ENCODE measurements at regions not wholly inside any gene's neighbourhood (a gene's known extent, or its start where the extent isn't known, plus 50 kb on each side); places are given as distances from the start of the nearest gene placed in this dataset.

DNA sequence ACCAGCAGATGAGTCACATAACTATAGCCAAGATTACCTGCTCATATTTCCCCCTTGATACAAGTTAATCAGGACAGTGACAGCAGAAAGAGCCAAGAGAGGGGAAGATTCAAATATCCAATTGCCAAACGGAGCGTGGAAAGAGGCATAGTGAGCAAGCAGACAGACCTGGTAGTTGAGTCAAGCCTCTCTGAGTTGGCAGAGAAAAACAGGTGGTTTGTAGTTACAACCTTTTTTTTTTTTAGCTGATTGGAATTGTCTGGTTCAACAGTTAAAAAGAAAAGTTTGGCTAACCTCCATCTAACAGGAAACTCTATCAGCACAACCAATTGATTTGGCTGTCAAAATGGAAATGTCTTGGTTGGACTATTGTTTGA, 272.1 kb downstream of the TLE1 start:
- H3K4me3 ChIP-seq (ENCODE audit: low read length in 3 of 3), result no peak overlapping the region
- H3K27me3 ChIP-seq (ENCODE audit: control insufficient read depth in 3 of 3, insufficient read depth in 3 of 3, low read length in 3 of 3), result no peaks in the 10 kb centered on the region
- H3K36me3 ChIP-seq (ENCODE audit: control insufficient read depth in 3 of 3, insufficient read depth in 3 of 3, low read length in 3 of 3), result no peaks in the 10 kb centered on the region
- peak overlapping the region; percentile 82 for H3K27ac ChIP-seq (ENCODE audit: low read depth, low read length)
- no peaks in the 10 kb centered on the region for H3K9me3 ChIP-seq (ENCODE audit: control insufficient read depth in 3 of 3, low read length in 3 of 3)
- peak overlapping the region in 1 of 3 donors; percentile 42 for H3K9ac ChIP-seq (ENCODE audit: low read depth in 1 of 3, low read length in 3 of 3)
- H3K4me1 ChIP-seq (ENCODE audit: control insufficient read depth in 3 of 3, insufficient read depth in 3 of 3, low read length in 3 of 3), result peaks cover 5 to 19% (median 18%) of the 10 kb centered on the region in 3 donors

DNA sequence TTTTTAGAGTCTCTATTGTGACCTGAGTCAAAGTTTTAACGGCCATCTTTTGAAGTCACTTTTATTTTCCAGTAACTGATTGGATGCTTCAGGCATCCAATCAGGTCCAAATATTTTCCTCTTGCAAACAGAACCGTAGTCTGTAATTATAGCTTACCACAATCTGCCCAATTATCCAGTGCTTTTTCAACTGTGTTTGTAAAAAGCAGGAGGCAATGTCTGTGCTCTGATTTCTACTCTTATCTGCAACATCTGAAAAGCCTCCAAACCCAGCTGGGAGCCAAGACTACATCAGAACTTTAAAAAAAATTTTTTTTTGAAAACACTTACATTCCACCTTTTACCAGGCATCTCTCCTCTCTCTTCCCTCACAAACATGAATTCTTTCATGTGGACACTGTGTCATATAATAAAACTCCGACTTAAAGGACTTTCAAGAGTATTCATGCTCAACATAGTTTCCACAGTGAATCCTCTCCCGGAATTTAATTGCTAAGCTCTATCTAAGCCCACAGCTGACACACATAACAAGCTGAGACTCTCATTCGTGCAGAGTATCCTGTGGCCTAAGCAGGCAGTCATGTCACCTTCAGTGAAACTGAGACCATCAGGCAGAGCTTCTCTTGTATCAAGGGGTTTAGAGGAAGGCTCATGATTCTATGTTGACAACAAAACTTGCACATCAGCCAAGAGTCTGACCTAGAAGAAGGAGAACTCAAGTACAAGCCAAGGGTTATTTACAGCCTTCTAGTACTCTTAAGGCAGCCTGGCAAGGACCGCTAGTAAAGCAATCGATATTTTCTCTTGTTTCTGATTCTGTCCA, 272.7 kb downstream of the TLE1 start:
- no peaks in the 10 kb centered on the region for H3K36me3 ChIP-seq (ENCODE audit: control insufficient read depth in 3 of 3, insufficient read depth in 3 of 3, low read length in 3 of 3)
- H3K27ac ChIP-seq (ENCODE audit: low read depth, low read length), result peak overlapping the region; percentile 82
- H3K4me1 ChIP-seq (ENCODE audit: control insufficient read depth in 3 of 3, insufficient read depth in 3 of 3, low read length in 3 of 3), result peaks cover 5 to 19% (median 18%) of the 10 kb centered on the region in 3 donors
- peak overlapping the region in 1 of 3 donors; percentile 42 for H3K9ac ChIP-seq (ENCODE audit: low read depth in 1 of 3, low read length in 3 of 3)
- no peaks in the 10 kb centered on the region for H3K27me3 ChIP-seq (ENCODE audit: control insufficient read depth in 3 of 3, insufficient read depth in 3 of 3, low read length in 3 of 3)
- H3K4me3 ChIP-seq (ENCODE audit: low read length in 3 of 3), result no peak overlapping the region
- no peaks in the 10 kb centered on the region for H3K9me3 ChIP-seq (ENCODE audit: control insufficient read depth in 3 of 3, low read length in 3 of 3)

DNA sequence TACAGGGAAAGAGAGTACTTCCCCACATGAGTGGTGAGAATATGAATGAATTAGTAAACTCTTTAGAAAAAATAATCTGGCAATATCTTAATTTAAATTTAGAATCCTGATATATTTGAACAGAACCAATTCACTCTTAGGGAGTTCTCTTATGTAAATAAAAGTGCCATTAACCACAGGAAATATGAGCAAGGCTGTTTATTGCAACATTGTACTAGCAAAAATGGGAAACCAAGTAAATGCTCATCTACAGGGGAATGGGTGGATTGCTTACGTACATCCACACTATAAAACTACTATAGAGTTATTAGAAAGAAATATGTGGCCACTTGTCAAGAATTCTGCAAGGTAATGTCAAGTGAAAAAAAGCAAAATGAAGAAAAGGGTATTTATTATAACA, 274.5 kb downstream of the TLE1 start:
- H3K27me3 ChIP-seq (ENCODE audit: control insufficient read depth in 3 of 3, insufficient read depth in 3 of 3, low read length in 3 of 3), result no peaks in the 10 kb centered on the region
- no peak overlapping the region for H3K4me3 ChIP-seq (ENCODE audit: low read length in 3 of 3)
- no peaks in the 10 kb centered on the region for H3K9me3 ChIP-seq (ENCODE audit: control insufficient read depth in 3 of 3, low read length in 3 of 3)

DNA sequence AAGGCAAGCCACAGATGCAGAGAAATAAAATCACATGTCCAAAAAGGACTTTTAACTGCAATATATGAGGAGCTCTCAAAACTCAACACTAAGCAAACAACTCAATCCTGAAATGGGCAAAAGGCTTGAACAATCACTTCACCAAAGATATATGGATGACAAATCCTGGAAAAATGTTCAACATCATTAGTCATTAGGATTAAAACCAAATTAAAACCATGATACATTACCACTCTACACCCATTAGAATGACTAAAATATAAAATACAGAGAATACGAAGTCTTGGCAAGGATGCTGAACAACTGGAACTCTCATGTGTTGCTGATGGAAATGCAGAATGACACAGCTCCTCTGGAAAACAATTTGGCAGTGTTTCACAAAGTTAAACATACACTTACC, 277.4 kb downstream of the TLE1 start:
- Histone ChIP-seq H3K9me3 (ENCODE audit: control insufficient read depth in 3 of 3, low read length in 3 of 3) (no peaks in the 10 kb centered on the region), H3K27me3 (ENCODE audit: control insufficient read depth in 3 of 3, insufficient read depth in 3 of 3, low read length in 3 of 3) (no peaks in the 10 kb centered on the region), H3K36me3 (ENCODE audit: control insufficient read depth in 3 of 3, insufficient read depth in 3 of 3, low read length in 3 of 3) (no peaks in the 10 kb centered on the region), H3K4me1 (ENCODE audit: control insufficient read depth in 3 of 3, insufficient read depth in 3 of 3, low read length in 3 of 3) (peaks cover 5 to 14% (median 9%) of the 10 kb centered on the region in 3 donors), H3K9ac (ENCODE audit: low read depth in 1 of 3, low read length in 3 of 3) (no peak overlapping the region), H3K4me3 (ENCODE audit: low read length in 3 of 3) (no peak overlapping the region), H3K27ac (ENCODE audit: low read depth, low read length) (no peak overlapping the region)

More for the DNA sequence above, 274.5 kb downstream of the TLE1 start:
- Histone ChIP-seq H3K36me3 (ENCODE audit: control insufficient read depth in 3 of 3, insufficient read depth in 3 of 3, low read length in 3 of 3) (no peaks in the 10 kb centered on the region), H3K4me1 (ENCODE audit: control insufficient read depth in 3 of 3, insufficient read depth in 3 of 3, low read length in 3 of 3) (peaks cover 5 to 19% (median 18%) of the 10 kb centered on the region in 3 donors), H3K27ac (ENCODE audit: low read depth, low read length) (no peak overlapping the region), H3K9ac (ENCODE audit: low read depth in 1 of 3, low read length in 3 of 3) (no peak overlapping the region)

DNA sequence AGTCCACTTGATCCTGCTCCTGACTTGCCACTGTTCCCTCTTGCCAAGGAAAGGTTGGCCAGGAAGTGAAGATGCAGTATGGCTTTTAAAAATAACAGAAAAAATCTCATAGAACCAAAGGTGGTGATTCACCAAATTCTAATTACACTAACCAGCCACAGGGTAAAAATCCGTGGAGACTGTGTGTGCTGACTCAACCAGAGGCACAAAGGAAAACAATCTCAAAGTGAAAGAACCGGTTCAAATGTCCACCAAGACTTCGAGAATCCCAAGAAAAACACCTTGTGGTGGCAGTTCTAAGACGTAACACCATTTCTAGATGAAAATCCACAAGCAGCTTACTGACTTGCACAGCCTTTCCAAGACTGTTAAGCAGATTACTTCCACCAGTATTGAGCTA, 279.1 kb downstream of the TLE1 start:
- Histone ChIP-seq H3K9ac (ENCODE audit: low read depth in 1 of 3, low read length in 3 of 3) (no peak overlapping the region), H3K27me3 (ENCODE audit: control insufficient read depth in 3 of 3, insufficient read depth in 3 of 3, low read length in 3 of 3) (no peaks in the 10 kb centered on the region), H3K27ac (ENCODE audit: low read depth, low read length) (no peak overlapping the region)

DNA sequence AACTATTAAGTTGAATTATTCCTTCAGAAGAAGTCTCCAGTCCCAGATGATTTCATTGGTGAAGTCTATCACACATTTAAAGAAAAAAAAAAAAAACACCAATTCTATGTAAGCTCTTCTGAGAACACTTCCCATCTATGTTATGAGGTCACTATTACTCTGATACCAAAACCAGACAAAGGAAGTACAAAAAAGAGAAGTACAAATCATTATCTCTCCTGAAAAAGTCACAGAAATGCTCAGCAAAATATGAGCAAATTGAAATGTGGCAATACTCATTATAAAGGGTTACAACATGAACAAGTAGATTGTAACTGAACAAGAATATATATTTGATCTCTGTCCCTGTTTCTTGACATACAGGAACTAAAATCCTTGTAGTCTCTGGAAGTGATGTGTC, 280.4 kb downstream of the TLE1 start:
- no peaks in the 10 kb centered on the region for H3K36me3 ChIP-seq (ENCODE audit: control insufficient read depth in 3 of 3, insufficient read depth in 3 of 3, low read length in 3 of 3)
- H3K9ac ChIP-seq (ENCODE audit: low read depth in 1 of 3, low read length in 3 of 3), result no peak overlapping the region
- no peaks in the 10 kb centered on the region for H3K4me1 ChIP-seq (ENCODE audit: control insufficient read depth in 3 of 3, insufficient read depth in 3 of 3, low read length in 3 of 3)
- no peaks in the 10 kb centered on the region for H3K27me3 ChIP-seq (ENCODE audit: control insufficient read depth in 3 of 3, insufficient read depth in 3 of 3, low read length in 3 of 3)
- H3K27ac ChIP-seq (ENCODE audit: low read depth, low read length), result no peak overlapping the region
- H3K9me3 ChIP-seq (ENCODE audit: control insufficient read depth in 3 of 3, low read length in 3 of 3), result no peaks in the 10 kb centered on the region
- H3K4me3 ChIP-seq (ENCODE audit: low read length in 3 of 3), result no peak overlapping the region

More for the DNA sequence above, 279.1 kb downstream of the TLE1 start:
- no peaks in the 10 kb centered on the region for H3K9me3 ChIP-seq (ENCODE audit: control insufficient read depth in 3 of 3, low read length in 3 of 3)
- no peak overlapping the region for H3K4me3 ChIP-seq (ENCODE audit: low read length in 3 of 3)
- no peaks in the 10 kb centered on the region for H3K4me1 ChIP-seq (ENCODE audit: control insufficient read depth in 3 of 3, insufficient read depth in 3 of 3, low read length in 3 of 3)
- H3K36me3 ChIP-seq (ENCODE audit: control insufficient read depth in 3 of 3, insufficient read depth in 3 of 3, low read length in 3 of 3), result no peaks in the 10 kb centered on the region

DNA sequence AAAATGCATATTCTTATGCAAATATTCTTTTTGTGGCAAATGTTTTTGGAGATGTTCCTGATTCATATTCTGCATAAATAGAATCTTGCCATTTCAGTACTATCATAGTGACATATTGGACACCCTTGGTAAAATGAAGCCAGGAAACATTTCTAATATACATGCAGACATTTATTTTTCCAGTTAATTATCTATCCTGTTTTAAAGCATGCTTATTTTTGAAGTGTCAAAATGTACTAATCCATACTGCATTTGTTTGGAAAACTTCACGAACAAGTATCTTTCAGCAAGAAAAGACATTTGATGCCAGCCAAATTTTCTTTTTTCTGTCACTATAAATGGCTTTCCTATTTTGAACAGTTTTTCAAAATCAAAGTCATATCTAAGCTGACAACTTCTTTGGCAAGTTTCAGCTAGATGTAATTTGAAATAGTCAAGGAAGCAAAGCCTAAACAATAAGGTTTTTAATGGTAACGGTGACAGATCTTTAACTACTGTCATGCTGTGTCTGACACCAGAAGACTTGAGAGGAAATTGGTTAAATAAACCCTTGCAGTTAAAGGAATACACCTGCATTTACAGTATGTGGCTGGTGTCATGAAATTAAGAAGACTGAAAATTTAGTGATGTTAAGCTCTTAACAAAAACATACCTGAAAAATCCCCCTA, 284.3 kb downstream of the TLE1 start:
- Histone ChIP-seq H3K9me3 (ENCODE audit: control insufficient read depth in 3 of 3, low read length in 3 of 3) (no peaks in the 10 kb centered on the region), H3K4me1 (ENCODE audit: control insufficient read depth in 3 of 3, insufficient read depth in 3 of 3, low read length in 3 of 3) (no peaks in the 10 kb centered on the region), H3K9ac (ENCODE audit: low read depth in 1 of 3, low read length in 3 of 3) (no peak overlapping the region), H3K4me3 (ENCODE audit: low read length in 3 of 3) (no peak overlapping the region), H3K27ac (ENCODE audit: low read depth, low read length) (no peak overlapping the region), H3K36me3 (ENCODE audit: control insufficient read depth in 3 of 3, insufficient read depth in 3 of 3, low read length in 3 of 3) (no peaks in the 10 kb centered on the region), H3K27me3 (ENCODE audit: control insufficient read depth in 3 of 3, insufficient read depth in 3 of 3, low read length in 3 of 3) (no peaks in the 10 kb centered on the region)

DNA sequence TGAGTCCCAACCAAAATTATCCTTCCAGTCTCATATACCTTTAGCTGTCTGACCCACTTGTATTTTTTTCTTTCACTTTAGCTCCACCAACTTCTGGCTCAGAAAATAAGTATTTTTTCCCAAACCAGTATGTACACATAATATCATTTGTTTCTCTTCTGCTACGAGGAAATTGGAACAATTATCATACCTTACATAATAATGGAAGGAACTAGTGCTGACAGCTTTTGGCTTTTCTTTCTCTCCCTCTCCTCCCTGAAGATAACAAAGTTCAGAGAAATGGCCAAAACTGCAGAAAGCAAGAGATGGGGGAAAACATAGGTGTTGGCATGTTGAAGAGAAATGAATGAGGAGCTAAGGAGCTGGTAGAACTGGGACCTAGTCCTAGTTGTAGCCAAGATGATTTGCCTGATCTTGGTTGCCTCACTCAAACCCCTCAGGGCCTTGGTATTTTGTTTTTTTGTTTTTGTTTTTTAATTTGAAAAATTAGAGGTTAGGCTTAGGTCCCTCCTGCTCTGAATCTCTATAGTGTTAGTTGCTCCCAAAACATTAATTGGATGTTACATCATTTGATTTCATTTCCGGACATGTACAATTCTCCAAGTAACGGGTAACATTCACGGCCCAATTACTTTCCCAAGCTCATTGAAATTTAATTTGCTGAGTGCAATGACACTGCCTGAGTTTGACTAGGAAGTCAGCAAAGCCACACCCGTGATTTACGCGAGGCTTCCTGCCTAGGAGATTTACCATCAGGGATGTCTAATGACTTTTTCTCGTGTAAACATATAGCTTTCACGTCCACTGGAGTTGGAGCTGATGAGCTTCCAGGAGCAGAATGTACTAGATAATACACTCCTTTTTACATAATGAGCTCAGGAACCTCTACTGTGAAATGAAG, 291.6 kb downstream of the TLE1 start:
- Histone ChIP-seq H3K27me3 (ENCODE audit: control insufficient read depth in 3 of 3, insufficient read depth in 3 of 3, low read length in 3 of 3) (no peaks in the 10 kb centered on the region), H3K36me3 (ENCODE audit: control insufficient read depth in 3 of 3, insufficient read depth in 3 of 3, low read length in 3 of 3) (no peaks in the 10 kb centered on the region), H3K27ac (ENCODE audit: low read depth, low read length) (no peak overlapping the region), H3K9ac (ENCODE audit: low read depth in 1 of 3, low read length in 3 of 3) (no peak overlapping the region), H3K4me3 (ENCODE audit: low read length in 3 of 3) (no peak overlapping the region), H3K4me1 (ENCODE audit: control insufficient read depth in 3 of 3, insufficient read depth in 3 of 3, low read length in 3 of 3) (peaks cover 3 to 18% (median 9%) of the 10 kb centered on the region in 3 donors), H3K9me3 (ENCODE audit: control insufficient read depth in 3 of 3, low read length in 3 of 3) (no peaks in the 10 kb centered on the region)

DNA sequence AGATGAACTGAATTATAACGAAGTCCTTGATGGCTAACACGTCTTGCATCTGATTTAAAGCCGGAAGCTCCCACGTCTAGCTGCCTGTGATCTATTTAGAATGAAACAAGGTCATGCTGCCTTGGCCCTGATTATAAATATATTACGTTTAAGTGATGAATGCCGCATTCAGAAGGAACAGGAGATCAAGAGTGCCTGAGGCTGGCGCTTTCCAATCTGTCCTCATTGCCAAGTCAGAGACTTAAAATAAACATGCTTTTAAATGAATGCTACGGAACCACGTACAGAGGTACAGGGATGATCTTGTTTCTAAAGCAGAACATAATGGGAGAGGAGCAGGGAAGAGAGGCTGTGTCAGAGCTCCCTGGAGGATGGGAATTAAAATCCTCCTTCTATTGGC, 292.8 kb downstream of the TLE1 start:
- no peaks in the 10 kb centered on the region for H3K27me3 ChIP-seq (ENCODE audit: control insufficient read depth in 3 of 3, insufficient read depth in 3 of 3, low read length in 3 of 3)
- H3K36me3 ChIP-seq (ENCODE audit: control insufficient read depth in 3 of 3, insufficient read depth in 3 of 3, low read length in 3 of 3), result no peaks in the 10 kb centered on the region
- H3K9ac ChIP-seq (ENCODE audit: low read depth in 1 of 3, low read length in 3 of 3), result no peak overlapping the region
- peaks cover 3 to 18% (median 9%) of the 10 kb centered on the region in 3 donors for H3K4me1 ChIP-seq (ENCODE audit: control insufficient read depth in 3 of 3, insufficient read depth in 3 of 3, low read length in 3 of 3)
- no peak overlapping the region for H3K4me3 ChIP-seq (ENCODE audit: low read length in 3 of 3)
- no peaks in the 10 kb centered on the region for H3K9me3 ChIP-seq (ENCODE audit: control insufficient read depth in 3 of 3, low read length in 3 of 3)
- H3K27ac ChIP-seq (ENCODE audit: low read depth, low read length), result no peak overlapping the region
